ENCODE measurements at regions not wholly inside any gene's neighbourhood (a gene's known extent, or its start where the extent isn't known, plus 50 kb on each side); places are given as distances from the start of the nearest gene placed in this dataset.
"Not testable (repeated sequence)": the region's sequence is repeated elsewhere in the genome, so short reads cannot be mapped to it uniquely, and the experiment has no call there.

DNA sequence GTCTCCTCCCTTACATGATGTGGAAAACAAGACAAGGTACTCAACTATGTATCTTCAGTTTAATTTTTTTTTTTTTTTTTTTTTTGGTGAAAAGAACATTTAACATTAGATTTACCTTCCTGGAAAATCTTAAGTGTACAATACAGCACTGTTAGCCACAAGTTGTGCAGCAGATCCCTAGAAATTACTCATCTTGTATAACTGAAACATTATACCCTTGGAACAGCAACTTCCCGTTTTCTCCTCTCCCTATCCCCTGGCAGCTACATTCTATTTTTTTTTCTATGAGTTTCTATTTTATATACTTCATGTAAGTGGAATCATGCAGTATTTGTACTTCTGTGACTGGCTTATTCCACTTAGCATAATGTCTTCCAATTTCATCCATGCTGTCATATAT, 421.9 kb upstream of the FTMT start:
- TF ChIP-seq, protein P1, sequence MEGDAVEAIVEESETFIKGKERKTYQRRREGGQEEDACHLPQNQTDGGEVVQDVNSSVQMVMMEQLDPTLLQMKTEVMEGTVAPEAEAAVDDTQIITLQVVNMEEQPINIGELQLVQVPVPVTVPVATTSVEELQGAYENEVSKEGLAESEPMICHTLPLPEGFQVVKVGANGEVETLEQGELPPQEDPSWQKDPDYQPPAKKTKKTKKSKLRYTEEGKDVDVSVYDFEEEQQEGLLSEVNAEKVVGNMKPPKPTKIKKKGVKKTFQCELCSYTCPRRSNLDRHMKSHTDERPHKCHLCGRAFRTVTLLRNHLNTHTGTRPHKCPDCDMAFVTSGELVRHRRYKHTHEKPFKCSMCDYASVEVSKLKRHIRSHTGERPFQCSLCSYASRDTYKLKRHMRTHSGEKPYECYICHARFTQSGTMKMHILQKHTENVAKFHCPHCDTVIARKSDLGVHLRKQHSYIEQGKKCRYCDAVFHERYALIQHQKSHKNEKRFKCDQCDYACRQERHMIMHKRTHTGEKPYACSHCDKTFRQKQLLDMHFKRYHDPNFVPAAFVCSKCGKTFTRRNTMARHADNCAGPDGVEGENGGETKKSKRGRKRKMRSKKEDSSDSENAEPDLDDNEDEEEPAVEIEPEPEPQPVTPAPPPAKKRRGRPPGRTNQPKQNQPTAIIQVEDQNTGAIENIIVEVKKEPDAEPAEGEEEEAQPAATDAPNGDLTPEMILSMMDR (IDR thresholded peaks at IDR 0.05), result no peak
- DNase-seq (ENCODE audit: low spot score), result no peak

DNA sequence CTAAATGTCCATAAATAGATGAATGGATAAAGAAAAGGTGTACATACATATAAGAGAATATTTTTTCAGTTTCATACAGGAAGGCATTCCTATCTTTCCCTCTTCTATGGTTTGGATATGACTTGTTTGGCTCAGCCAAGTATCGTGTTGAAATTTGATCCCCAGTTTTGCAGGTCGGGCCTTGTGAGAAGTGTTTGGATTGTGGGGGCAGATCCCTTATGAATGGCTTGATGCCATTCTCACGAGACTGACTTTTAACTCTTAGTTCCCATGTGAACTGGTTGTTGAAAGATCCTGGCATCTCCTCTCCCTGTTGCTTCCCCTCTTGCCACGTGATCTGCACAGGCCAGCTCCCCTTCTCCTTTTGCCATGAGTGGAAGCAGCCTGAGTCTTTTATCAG, 421.1 kb upstream of the FTMT start:
- no peak for ATAC-seq (ENCODE audit: low FRiP score)
- TF ChIP-seq, protein P1 (IDR thresholded peaks at IDR 0.05), result no peak

More for the DNA sequence above, 421.9 kb upstream of the FTMT start:
- ATAC-seq (ENCODE audit: low FRiP score), result no peak

DNA sequence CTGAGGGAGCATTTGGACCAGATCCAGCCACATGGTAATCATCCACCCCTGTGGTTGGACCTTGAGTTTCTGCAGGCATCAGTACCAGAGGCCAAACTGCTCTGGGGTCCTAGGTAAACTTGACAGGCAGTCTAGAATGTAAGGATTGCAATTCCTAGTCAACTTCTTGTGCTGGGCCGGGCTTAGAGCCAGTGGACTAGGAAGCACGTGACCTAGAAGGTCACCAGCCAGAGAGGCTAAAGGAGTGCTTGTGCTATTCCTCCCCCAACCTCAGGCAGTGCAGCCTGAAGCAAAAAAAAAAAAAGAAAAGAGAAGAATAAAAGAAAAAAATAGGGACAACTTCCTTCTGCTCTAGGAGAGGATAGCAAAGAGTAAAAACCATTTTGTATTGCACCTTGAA, 406.2 kb upstream of the FTMT start:
- no peak for DNase-seq (ENCODE audit: low spot score)
- no peak for ATAC-seq (ENCODE audit: low FRiP score)
- TF ChIP-seq, protein P1 (IDR thresholded peaks at IDR 0.05), result no peak

More for the DNA sequence above, 421.1 kb upstream of the FTMT start:
- no peak for DNase-seq (ENCODE audit: low spot score)

DNA sequence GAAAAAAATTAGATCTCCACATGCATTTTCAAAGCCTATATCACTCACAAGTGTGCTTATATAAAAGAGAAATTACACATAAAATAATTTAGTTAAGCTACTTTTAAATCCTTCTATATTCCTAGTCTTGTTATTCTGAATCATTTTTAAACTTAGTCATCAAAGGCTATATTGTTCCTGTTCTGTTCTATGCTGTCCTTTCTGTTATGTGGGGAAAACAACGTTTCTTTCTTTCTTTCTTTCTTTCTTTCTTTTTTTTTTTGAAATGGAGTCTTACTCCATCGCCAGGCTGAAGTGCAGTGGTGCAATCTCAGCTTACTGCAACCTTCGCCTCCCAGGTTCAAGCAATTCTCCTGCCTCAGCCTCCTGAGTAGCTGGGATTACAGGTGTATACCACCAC, 389.2 kb upstream of the FTMT start:
- DNase-seq (ENCODE audit: low spot score), result no peak
- TF ChIP-seq, protein P1 (IDR thresholded peaks at IDR 0.05), result no peak
- no peak for ATAC-seq (ENCODE audit: low FRiP score)

DNA sequence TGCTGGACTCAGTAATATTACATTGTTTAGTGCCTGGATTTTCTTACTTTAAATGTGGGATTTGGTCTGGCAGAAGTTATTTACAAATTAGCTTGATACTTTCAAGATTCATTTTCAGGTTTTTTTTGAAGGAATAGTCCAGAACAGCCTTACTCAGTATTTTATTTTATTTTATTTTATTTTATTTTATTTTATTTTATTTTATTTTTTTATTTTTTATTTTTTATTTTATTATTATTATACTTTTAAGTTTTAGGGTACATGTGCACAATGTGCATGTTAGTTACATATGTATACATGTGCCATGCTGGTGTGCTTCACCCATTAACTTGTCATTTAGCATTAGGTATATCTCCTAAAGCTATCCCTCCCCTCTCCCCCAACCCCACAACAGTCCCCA, 380.5 kb upstream of the FTMT start:
- not testable (repeated sequence) for ATAC-seq (ENCODE audit: low FRiP score); DNase-seq (ENCODE audit: low spot score)

DNA sequence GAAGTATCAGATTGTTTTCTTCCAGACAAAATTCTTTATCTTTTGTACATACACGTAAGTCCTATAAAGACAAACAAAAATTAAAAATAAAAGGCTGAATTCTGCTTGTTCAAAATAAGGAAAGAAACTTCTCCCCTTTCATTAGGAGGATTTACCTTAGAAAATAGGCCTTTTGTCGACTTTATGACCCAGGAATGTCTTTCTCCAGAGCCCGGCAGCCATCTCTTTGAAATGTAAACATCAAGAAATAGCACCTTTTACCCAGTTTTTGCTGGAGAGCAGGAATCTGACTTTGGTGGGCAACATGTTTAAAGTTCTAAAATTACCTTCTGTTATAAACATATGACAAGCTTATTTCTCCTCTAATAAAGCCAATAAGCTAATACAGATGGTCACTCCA, 373.0 kb upstream of the FTMT start:
- ATAC-seq (ENCODE audit: low FRiP score) (no peak), DNase-seq (ENCODE audit: low spot score) (no peak)

DNA sequence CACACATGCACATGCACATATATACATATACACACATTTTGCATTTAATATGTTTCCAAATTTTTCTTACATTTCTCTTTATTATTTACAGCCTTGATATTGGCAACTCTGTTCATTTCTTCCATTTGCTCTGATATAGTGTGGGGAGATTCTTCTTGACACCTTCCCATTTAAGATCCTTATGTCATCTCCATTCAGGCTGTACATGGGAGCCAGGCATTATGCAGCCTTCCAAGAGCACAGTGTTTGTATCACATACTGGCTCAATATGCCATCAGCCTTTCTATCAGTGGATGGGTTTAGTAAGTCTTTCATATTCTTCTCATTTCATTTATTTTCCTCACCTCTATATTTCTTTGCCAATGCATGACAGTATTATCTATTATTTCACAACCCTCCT, 372.3 kb upstream of the FTMT start:
- ATAC-seq (ENCODE audit: low FRiP score), result no peak
- TF ChIP-seq, protein P1 (IDR thresholded peaks at IDR 0.05), result no peak

More for the DNA sequence above, 373.0 kb upstream of the FTMT start:
- TF ChIP-seq, protein P1 (IDR thresholded peaks at IDR 0.05), result no peak

DNA sequence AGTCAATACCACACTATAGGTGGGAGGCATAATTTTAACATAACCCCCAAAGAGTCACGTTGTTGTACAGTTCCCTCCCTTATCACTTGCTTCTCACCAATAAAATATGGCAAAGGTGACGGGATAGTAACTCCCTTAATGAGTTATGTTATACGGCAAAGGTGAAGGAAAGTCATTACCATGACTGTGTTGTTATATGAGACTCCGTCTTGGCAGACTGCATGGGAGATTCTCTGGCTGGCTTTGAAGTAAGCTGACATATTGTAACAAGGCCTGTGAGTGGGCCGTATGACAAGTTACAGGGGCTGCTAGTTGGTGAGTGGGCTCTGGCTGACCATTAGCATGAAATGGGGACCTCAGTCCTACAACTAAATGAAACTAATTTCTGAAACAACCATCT, 366.4 kb upstream of the FTMT start:
- ATAC-seq (ENCODE audit: low FRiP score) (no peak), DNase-seq (ENCODE audit: low spot score) (no peak)
- TF ChIP-seq, protein P1 (IDR thresholded peaks at IDR 0.05), result no peak

More for the DNA sequence above, 372.3 kb upstream of the FTMT start:
- no peak for DNase-seq (ENCODE audit: low spot score)

DNA sequence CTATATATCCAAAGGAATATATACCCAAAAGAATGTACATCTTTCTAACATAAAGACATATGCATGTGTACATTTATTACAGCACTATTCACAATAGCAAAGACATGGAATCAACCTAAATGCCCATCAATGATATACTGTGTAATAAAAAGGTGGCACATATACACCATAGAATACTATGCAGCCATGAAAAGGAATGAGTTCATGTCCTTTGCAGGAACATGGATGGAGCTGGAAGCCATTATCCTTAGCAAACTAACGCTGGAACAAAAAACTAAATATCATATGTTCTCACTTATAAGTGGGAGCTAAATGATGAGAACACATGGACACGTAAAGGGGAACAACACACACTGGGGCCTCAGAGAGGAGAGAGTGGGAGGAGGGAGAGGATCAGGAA, 365.7 kb upstream of the FTMT start:
- not testable (repeated sequence) for ATAC-seq (ENCODE audit: low FRiP score); DNase-seq (ENCODE audit: low spot score)

Measured in omental fat pad (tissue), 3 donors.